Erythroblast (primary cell): ENCODE measurements at regions not wholly inside any gene's neighbourhood (a gene's known extent, or its start where the extent isn't known, plus 50 kb on each side); places are given as distances from the start of the nearest gene placed in this dataset.

Source experiments
- GATA1 ChIP-seq: IDR thresholded peaks from 2 replicates; pipeline ENCODE4 v1.6.1; 2011; ENCODE audit warnings: low read depth, mild to moderate bottlenecking, control low read depth, low read length, moderate library complexity
- POLR2A ChIP-seq: IDR thresholded peaks from 2 replicates; pipeline ENCODE4 v1.6.1; 2011; ENCODE audit warnings: mild to moderate bottlenecking, low read length

GRCh38 chr5:68026092-68026885, 189.3 kb upstream of the PIK3R1 start:
- TF ChIP-seq POLR2A: no peak
- TF ChIP-seq GATA1: no peak
